HepG2 (cell line): ENCODE measurements at regions not wholly inside any gene's neighbourhood (a gene's known extent, or its start where the extent isn't known, plus 50 kb on each side); places are given as distances from the start of the nearest gene placed in this dataset.

Experiments
- CEBPB ChIP-seq: IDR thresholded peaks from 2 replicates; pipeline ENCODE4 v1.6.1; 2011; ENCODE audit warnings: low read depth, low read length, improper control_type of control experiment, borderline replicate concordance
- LCORL ChIP-seq, 2 experiments: fragments of 450-650 bp in 1 of 2; sonication (generic) in 1 of 2; formaldehyde crosslinking in 1 of 2; IDR thresholded peaks; 2 replicates each; pipeline versions ENCODE4 v1.5.0 to v1.6.1; 2017 to 2020; ENCODE audit warnings: antibody characterized with exemption in 1 of 2, missing genetic modification reagents in 1 of 2
- POLR2AphosphoS2 ChIP-seq: IDR thresholded peaks from 2 replicates; pipeline ENCODE4 v1.6.1; 2011; ENCODE audit warnings: low read depth, low read length, improper control_type of control experiment
- SKI ChIP-seq: fragments of 450-650 bp; IDR thresholded peaks from one replicate; pipeline ENCODE4 v1.6.1; 2018; ENCODE audit warnings: mild to moderate bottlenecking; ENCODE audit not compliant: partially characterized antibody
- THYN1 ChIP-seq: sonication (generic); formaldehyde crosslinking; IDR thresholded peaks from 2 replicates; pipeline ENCODE4 v1.8.1; 2023; ENCODE audit warnings: low read depth, mild to moderate bottlenecking, moderate library complexity, missing genetic modification reagents, borderline replicate concordance
- ZNF12 ChIP-seq: sonication (generic); formaldehyde crosslinking; IDR thresholded peaks from 2 replicates; pipeline ENCODE4 v1.5.0; 2020; ENCODE audit warnings: missing genetic modification reagents
- ZNF180 ChIP-seq: sonication (generic); formaldehyde crosslinking; IDR thresholded peaks from 2 replicates; pipeline ENCODE4 v1.4.0; 2020; ENCODE audit warnings: low read depth, missing genetic modification reagents, borderline replicate concordance
- ZNF230 ChIP-seq: sonication (generic); formaldehyde crosslinking; IDR thresholded peaks from 2 replicates; pipeline ENCODE4 v1.4.0; 2020; ENCODE audit warnings: mild to moderate bottlenecking, missing genetic modification reagents
- ZSCAN30 ChIP-seq: sonication (generic); formaldehyde crosslinking; IDR thresholded peaks from 2 replicates; pipeline ENCODE4 v1.5.0; 2020; ENCODE audit warnings: mild to moderate bottlenecking, missing genetic modification reagents
- TF ChIP-seq, protein P1 (sequence below): sonication (generic); formaldehyde crosslinking; IDR thresholded peaks from 2 replicates; pipeline ENCODE4 v1.8.1; 2022; ENCODE audit warnings: mild to moderate bottlenecking, missing genetic modification reagents
- TF ChIP-seq, protein P2 (sequence below): sonication (generic); formaldehyde crosslinking; IDR thresholded peaks from 2 replicates; pipeline ENCODE4 v1.4.0; 2020; ENCODE audit warnings: missing genetic modification reagents

DNA sequence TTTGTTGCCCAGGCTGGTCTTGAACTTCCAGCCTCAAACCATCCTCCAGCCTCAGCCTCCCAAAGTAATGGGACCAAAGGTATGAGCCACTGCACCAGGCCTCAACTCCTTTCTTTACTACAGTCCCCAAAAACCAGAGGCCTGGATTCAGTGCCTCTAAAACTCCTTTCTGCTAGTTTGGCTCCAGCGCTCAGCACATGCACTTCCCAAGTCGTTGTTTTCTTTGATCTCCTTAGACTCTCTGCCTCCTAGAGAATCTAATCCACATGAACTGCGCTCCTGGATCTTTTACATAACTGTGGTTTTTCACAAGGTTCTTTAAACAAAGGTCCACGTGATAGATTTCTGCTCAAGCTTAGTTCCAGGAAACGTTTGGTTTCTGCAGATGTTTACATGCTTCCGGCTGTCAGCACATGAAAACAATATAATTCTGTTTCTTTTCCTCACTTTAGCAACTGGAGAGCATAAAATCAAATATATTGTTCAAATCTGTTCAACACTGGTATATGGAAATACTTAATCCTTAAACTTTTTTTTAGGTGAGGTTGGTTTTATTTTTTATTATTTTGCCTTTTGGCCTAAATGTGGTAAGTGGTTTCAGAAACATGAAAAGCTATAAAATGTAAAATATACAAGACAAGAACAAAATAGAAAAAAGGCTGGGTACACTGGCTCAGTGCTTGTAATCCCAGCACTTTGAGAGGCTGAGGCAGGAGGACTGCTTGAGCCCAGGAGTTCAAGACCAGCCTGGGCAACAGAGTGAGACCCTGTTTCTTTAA lies 270.5 kb upstream of the MKLN1 start (continued):
- TF ChIP-seq LCORL (IDR thresholded peaks at IDR 0.05) (no peak), LCORL (CRISPR knock-in tag; IDR thresholded peaks at IDR 0.05) (peak; percentile 19; the same call in 1 of the 2 replicates), ZNF180 (CRISPR knock-in tag) (no peak), ZNF12 (CRISPR knock-in tag) (0 out of 2 replicates have a peak, but pooled peaks have one; percentile 9), THYN1 (CRISPR knock-in tag) (no peak), CEBPB (no peak), SKI (no peak), ZNF230 (CRISPR knock-in tag) (no peak), ZSCAN30 (CRISPR knock-in tag) (0 out of 2 replicates have a peak, but pooled peaks have one; percentile 28), POLR2AphosphoS2 (no peak)
- TF ChIP-seq, protein P1, sequence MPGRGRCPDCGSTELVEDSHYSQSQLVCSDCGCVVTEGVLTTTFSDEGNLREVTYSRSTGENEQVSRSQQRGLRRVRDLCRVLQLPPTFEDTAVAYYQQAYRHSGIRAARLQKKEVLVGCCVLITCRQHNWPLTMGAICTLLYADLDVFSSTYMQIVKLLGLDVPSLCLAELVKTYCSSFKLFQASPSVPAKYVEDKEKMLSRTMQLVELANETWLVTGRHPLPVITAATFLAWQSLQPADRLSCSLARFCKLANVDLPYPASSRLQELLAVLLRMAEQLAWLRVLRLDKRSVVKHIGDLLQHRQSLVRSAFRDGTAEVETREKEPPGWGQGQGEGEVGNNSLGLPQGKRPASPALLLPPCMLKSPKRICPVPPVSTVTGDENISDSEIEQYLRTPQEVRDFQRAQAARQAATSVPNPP (CRISPR knock-in tag): no peak
- TF ChIP-seq, protein P2, sequence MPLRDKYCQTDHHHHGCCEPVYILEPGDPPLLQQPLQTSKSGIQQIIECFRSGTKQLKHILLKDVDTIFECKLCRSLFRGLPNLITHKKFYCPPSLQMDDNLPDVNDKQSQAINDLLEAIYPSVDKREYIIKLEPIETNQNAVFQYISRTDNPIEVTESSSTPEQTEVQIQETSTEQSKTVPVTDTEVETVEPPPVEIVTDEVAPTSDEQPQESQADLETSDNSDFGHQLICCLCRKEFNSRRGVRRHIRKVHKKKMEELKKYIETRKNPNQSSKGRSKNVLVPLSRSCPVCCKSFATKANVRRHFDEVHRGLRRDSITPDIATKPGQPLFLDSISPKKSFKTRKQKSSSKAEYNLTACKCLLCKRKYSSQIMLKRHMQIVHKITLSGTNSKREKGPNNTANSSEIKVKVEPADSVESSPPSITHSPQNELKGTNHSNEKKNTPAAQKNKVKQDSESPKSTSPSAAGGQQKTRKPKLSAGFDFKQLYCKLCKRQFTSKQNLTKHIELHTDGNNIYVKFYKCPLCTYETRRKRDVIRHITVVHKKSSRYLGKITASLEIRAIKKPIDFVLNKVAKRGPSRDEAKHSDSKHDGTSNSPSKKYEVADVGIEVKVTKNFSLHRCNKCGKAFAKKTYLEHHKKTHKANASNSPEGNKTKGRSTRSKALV (CRISPR knock-in tag): no peak
